ENCODE measurements at regions not wholly inside any gene's neighbourhood (a gene's known extent, or its start where the extent isn't known, plus 50 kb on each side); places are given as distances from the start of the nearest gene placed in this dataset.

DNA sequence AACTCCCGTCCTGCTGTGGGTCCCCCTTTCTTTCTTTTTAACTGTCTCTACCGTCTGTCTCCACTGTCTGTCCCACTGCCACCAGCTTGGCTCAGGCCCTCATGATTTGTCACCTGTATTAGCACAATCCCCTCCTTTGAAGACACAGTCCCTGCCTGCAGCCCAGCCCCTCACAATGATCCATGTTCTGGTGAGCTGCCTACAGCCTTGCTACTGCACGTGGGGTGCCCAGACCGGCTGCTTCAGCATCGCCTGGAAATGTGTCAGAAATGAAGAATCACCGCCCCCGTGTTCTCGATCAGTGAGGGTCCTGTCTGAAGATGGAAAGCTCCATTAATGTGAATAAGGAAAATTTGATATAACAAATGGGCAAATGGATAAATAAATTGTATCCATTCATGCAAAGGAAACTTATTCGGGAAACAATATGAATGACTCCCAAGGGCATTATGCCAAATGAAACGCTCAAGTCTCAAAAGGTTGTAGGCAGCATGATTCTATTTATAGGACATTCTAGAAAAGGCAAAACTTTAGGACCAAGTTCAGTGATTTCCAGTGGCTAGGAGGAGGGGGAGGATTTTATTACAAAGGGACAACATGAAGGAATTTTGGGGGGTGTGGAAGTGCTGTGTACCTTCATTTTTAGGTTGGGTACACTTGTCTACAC, 59.4 kb upstream of the CD83 start:
- DNase-seq (ENCODE audit: low read depth), result no peak
- no peak overlapping the region for H3K4me3 ChIP-seq (ENCODE audit: low read length)
- TF ChIP-seq, protein P1, sequence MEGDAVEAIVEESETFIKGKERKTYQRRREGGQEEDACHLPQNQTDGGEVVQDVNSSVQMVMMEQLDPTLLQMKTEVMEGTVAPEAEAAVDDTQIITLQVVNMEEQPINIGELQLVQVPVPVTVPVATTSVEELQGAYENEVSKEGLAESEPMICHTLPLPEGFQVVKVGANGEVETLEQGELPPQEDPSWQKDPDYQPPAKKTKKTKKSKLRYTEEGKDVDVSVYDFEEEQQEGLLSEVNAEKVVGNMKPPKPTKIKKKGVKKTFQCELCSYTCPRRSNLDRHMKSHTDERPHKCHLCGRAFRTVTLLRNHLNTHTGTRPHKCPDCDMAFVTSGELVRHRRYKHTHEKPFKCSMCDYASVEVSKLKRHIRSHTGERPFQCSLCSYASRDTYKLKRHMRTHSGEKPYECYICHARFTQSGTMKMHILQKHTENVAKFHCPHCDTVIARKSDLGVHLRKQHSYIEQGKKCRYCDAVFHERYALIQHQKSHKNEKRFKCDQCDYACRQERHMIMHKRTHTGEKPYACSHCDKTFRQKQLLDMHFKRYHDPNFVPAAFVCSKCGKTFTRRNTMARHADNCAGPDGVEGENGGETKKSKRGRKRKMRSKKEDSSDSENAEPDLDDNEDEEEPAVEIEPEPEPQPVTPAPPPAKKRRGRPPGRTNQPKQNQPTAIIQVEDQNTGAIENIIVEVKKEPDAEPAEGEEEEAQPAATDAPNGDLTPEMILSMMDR (conservative IDR thresholded peaks at IDR 0.05; ENCODE audit: low read length), result no peak

DNA sequence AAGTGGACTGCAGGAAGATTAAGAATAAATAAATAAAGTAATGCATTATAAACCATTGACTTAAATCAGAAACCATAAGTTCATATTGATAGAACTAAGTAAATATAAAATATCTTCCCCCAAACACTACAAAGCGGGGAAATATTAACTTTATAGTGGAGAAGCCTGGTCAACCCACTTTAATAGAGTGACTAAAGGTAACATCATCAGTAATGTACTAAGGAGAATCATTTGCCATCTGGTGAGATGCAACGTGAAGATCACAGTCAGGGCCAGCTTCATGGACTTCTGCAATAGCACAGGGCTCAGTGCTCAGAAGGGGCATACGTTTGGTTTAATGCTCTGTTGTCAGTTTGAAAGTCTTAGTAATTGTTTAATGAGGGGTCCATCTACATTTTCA, 58.8 kb upstream of the CD83 start:
- no peak for DNase-seq (ENCODE audit: low read depth)
- TF ChIP-seq, protein P1 (conservative IDR thresholded peaks at IDR 0.05; ENCODE audit: low read length), result no peak
- no peak overlapping the region for H3K4me3 ChIP-seq (ENCODE audit: low read length)

DNA sequence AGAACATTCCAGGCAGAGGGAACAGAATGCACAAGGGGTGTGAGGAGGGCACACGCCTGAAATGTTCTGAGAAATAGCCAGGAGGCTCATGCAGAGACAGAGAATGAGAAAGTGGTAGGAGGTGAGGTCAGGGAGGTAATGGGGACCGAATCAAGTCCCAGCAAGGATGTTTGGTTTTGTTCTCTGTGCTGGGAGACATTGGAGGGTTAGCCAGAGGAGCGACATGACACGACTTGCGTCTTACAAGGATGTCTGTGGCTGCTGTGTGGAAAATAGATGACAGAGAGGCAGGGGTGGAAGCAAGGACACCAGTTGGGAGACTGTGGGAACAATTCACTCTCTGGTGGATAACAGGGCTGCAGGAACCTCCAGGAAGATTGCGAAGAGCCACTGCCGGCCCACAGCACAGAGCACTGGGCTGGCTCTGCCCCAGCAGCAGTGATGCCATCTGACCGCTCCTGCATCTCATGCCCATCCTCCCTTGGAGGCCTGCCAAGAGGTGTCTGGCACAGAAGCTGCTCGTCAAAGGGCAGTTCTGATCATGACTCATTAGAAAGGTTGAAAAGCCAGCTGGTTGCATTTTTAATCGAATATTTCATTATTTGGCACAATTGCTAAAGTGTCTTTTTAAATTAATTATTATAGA, 57.7 kb upstream of the CD83 start:
- no peak overlapping the region for H3K4me3 ChIP-seq (ENCODE audit: low read length)
- no peak for DNase-seq (ENCODE audit: low read depth)
- TF ChIP-seq, protein P1 (conservative IDR thresholded peaks at IDR 0.05; ENCODE audit: low read length), result no peak

DNA sequence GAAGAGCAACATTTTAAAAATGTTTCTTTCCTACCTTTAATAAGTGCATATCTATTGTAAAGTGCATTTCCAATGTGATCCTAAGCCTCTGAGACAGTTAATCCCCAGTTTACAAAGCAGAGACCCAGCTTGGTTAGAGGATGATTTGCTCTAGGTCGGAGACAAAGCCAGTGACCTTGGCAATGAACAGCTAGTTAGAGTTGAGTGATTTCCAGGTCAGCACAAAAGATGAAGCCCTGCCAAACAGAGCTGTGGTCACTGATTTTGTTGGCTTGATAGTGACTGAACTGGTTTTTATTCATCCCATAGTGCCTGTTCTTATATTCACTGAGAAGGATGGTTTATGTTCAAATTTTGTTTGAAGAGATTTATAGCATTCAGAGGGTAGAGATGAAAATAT, 56.6 kb upstream of the CD83 start:
- no peak overlapping the region for H3K4me3 ChIP-seq (ENCODE audit: low read length)
- DNase-seq (ENCODE audit: low read depth), result no peak
- TF ChIP-seq, protein P1 (conservative IDR thresholded peaks at IDR 0.05; ENCODE audit: low read length), result no peak

DNA sequence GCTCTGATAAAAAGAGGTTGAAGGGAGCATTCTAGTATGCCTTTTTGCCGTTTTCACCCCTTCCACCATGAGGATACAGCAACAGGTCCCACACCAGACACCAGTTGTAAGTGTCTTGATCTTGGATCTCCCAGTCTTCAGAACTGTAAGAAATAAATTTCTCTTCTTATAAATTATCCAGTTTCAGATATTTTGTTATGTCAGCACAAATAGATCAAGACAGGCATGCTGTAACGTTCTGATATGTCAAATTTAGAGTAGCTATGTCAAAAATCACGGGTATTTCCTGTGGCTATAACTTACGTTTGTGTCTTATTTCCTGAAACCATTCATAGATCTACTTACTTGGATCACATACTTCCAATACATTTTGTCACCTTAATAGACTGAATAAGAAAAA, 55.9 kb upstream of the CD83 start:
- no peak for DNase-seq (ENCODE audit: low read depth)
- TF ChIP-seq, protein P1 (conservative IDR thresholded peaks at IDR 0.05; ENCODE audit: low read length), result no peak
- no peak overlapping the region for H3K4me3 ChIP-seq (ENCODE audit: low read length)

DNA sequence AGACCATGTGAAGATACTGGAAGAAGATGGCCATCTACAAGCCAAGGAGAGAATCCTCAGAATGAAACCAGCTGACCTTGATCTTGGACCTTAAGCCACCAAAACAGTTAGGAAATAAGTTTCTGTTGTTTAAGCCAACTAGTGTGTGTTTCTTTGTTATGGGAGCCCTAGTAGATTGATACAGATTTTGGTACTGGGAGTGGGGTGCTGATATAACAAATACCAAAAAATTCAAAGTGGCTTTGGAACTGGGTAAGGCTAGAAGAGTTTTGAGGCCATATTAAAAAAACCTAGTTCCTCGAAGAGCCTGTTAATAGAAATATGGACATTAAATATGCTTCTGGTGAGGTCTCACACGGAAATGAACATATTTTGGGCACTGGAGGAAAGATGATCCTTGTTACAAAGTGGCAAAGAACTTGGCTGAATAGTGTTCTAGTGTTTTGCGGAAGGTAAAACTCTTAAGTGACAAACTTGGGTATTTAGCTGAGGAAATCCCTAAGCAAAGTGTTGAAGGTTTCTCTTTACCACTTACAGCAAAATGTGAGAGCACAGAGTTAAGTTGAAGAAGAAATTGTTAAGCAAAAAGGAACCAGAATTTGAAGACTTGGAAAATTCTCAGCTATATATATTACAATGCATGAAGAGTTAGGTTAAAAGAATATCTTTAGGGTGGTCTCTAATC, 55.1 kb upstream of the CD83 start:
- no peak for DNase-seq (ENCODE audit: low read depth)
- TF ChIP-seq, protein P1 (conservative IDR thresholded peaks at IDR 0.05; ENCODE audit: low read length), result no peak
- no peak overlapping the region for H3K4me3 ChIP-seq (ENCODE audit: low read length)

DNA sequence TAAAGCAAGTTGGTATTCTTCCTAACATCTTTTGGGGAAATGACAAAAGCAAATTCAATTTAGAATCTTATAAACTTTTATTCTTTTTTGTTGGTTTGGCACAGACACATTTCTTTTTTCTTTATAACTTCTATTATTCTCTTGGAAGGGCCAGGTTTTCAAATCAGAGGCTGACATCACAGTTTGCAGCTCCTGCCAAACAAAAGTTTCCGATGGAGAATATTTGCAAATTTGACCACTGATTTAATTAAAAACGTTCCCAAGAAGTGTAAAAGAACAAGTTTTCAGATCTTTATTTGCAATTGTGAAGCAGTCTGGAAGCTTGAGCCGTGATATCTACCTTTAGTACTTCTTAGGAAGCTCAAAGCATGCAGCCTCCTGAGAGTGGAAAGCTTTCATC, 53.8 kb upstream of the CD83 start:
- no peak overlapping the region for H3K4me3 ChIP-seq (ENCODE audit: low read length)

More for the DNA sequence above, 53.8 kb upstream of the CD83 start:
- DNase-seq (ENCODE audit: low read depth), result no peak
- TF ChIP-seq, protein P1 (conservative IDR thresholded peaks at IDR 0.05; ENCODE audit: low read length), result no peak

All from AG10803 (cell line).